AG04450 (cell line): ENCODE measurements at regions not wholly inside any gene's neighbourhood (a gene's known extent, or its start where the extent isn't known, plus 50 kb on each side); places are given as distances from the start of the nearest gene placed in this dataset.

Experiments
- CTCF ChIA-PET: fragments of 300-600, 350-600 bp; formaldehyde crosslinking; extraction: SDS; loops from one replicate; lab custom pipeline; 2022; ENCODE audit warnings: antibody characterized with exemption, inconsistent platforms; lab: Charles Lee
- POLR2A ChIA-PET: fragments of 350-600 bp; formaldehyde crosslinking; extraction: SDS; loops from one replicate; lab custom pipeline; 2021; ENCODE audit warnings: antibody characterized with exemption, inconsistent platforms; lab: Yijun Ruan, JAX
- DNase-seq: peaks from one replicate; pipeline ENCODE4 v3.0.0-alpha.2; 2011; ENCODE audit warnings: low read depth, low spot score
- H3K27ac ChIP-seq: one replicate; pipeline ENCODE4 v1.5.1; 2012; ENCODE audit warnings: low read depth, low read length, control low read depth
- H3K27me3 ChIP-seq: one replicate; pipeline ENCODE4 v1.6.0; 2012; ENCODE audit warnings: low read length; ENCODE audit not compliant: control insufficient read depth, insufficient read depth
- H3K4me3 ChIP-seq: 2 replicates; pipeline ENCODE4 v1.5.1; 2011; ENCODE audit warnings: mild to moderate bottlenecking, low read depth, low read length, control low read depth
- H3K9me3 ChIP-seq: 2 replicates; pipeline ENCODE4 v1.5.1; 2012; ENCODE audit warnings: low read length; ENCODE audit not compliant: control insufficient read depth, insufficient read depth
- CTCF ChIP-seq: IDR thresholded peaks from 2 replicates; pipeline ENCODE4 v1.5.1; 2011; ENCODE audit warnings: low read depth, low read length, control low read depth, inconsistent platforms

- Histone ChIP-seq H3K27me3 (no peaks in the 10 kb centered on the region), H3K4me3 (no peak overlapping the region), H3K9me3 (no peaks in the 10 kb centered on the region), H3K27ac (no peak overlapping the region)
- ChIA-PET POLR2A (no interaction called here), CTCF (no interaction called here)
- DNase-seq, result no peak
- no peak for TF ChIP-seq CTCF
These were observed 195.3 kb downstream of the BRINP2 start for GRCh38 chr1:177366091-177366490.

GRCh38 chr1:177360791-177361190 lies 190.0 kb downstream of the BRINP2 start:
- DNase-seq, result no peak
- Histone ChIP-seq H3K27ac (no peak overlapping the region), H3K27me3 (no peaks in the 10 kb centered on the region), H3K9me3 (no peaks in the 10 kb centered on the region), H3K4me3 (no peak overlapping the region)
- POLR2A ChIA-PET, result no interaction called here
- CTCF ChIA-PET, result interaction anchor here (1.4 kb wide), 1 partner anchor 463 kb away, joined by 6 read pairs; no protein-coding TSS in a partner anchor
- TF ChIP-seq CTCF, result no peak

GRCh38 chr1:177356674-177357435 lies 186.1 kb downstream of the BRINP2 start:
- Histone ChIP-seq H3K27me3 (no peaks in the 10 kb centered on the region), H3K4me3 (no peak overlapping the region), H3K27ac (no peak overlapping the region), H3K9me3 (no peaks in the 10 kb centered on the region)
- POLR2A ChIA-PET, result no interaction called here
- CTCF ChIA-PET, result interaction anchor here (1.0 to 5.5 kb wide), 5 partner anchors 8 to 464 kb away, joined by 3 to 93 read pairs (median 4); no protein-coding TSS in a partner anchor
- DNase-seq, result no peak
- no peak for TF ChIP-seq CTCF

- CTCF ChIA-PET, result interaction anchor here (0.7 to 5.5 kb wide), 6 partner anchors 13 to 591 kb away, joined by 3 to 93 read pairs (median 4); no protein-coding TSS in a partner anchor
- Histone ChIP-seq H3K9me3 (no peaks in the 10 kb centered on the region), H3K27ac (no peak overlapping the region), H3K4me3 (no peak overlapping the region), H3K27me3 (peaks cover 2% of the 10 kb centered on the region)
- POLR2A ChIA-PET, result no interaction called here
- peak; percentile 67 for TF ChIP-seq CTCF
- DNase-seq, result peak; percentile 6
These were observed 184.8 kb downstream of the BRINP2 start for GRCh38 chr1:177355575-177355974.

- CTCF ChIA-PET, result interaction anchor here (5.5 kb wide), 1 partner anchor 457 kb away, joined by 93 read pairs; no protein-coding TSS in a partner anchor
- POLR2A ChIA-PET, result no interaction called here
- peaks cover 2% of the 10 kb centered on the region for H3K27me3 ChIP-seq
- H3K9me3 ChIP-seq, result no peaks in the 10 kb centered on the region
- DNase-seq, result no peak
- H3K27ac ChIP-seq, result no peak overlapping the region
- no peak overlapping the region for H3K4me3 ChIP-seq
- no peak for TF ChIP-seq CTCF
These were observed 183.5 kb downstream of the BRINP2 start for GRCh38 chr1:177354247-177354646.
